ENCODE measurements at regions not wholly inside any gene's neighbourhood (a gene's known extent, or its start where the extent isn't known, plus 50 kb on each side); places are given as distances from the start of the nearest gene placed in this dataset.
"Not testable (repeated sequence)": the region's sequence is repeated elsewhere in the genome, so short reads cannot be mapped to it uniquely, and the experiment has no call there.

- not testable (repeated sequence) for DNase-seq
These were observed 102.6 kb upstream of the OTOS start for GRCh38 chr2:240243049-240243448.

GRCh38 chr2:240244543-240244942 lies 104.1 kb upstream of the OTOS start:
- DNase-seq, result no peak

- DNase-seq, result no peak
These were observed 104.7 kb upstream of the OTOS start for GRCh38 chr2:240245184-240245583.

- no peak for DNase-seq
These were observed 105.2 kb upstream of the OTOS start for GRCh38 chr2:240245706-240246105.

GRCh38 chr2:240246173-240246820 lies 105.8 kb upstream of the OTOS start:
- DNase-seq, result no peak

GRCh38 chr2:240247241-240247867 lies 106.9 kb upstream of the OTOS start:
- DNase-seq, result no peak

GRCh38 chr2:240247868-240248720 lies 107.6 kb upstream of the OTOS start:
- DNase-seq, result no peak

GRCh38 chr2:240248721-240249422 lies 108.4 kb upstream of the OTOS start:
- DNase-seq, result no peak

- no peak for DNase-seq
These were observed 109.1 kb upstream of the OTOS start for GRCh38 chr2:240249423-240250149.

- DNase-seq, result no peak
These were observed 109.9 kb upstream of the OTOS start for GRCh38 chr2:240250150-240250984.

- no peak for DNase-seq
These were observed 110.8 kb upstream of the OTOS start for GRCh38 chr2:240250985-240251847.

- no peak for DNase-seq
These were observed 111.4 kb upstream of the OTOS start for GRCh38 chr2:240251848-240252190.

- DNase-seq, result no peak
These were observed 111.9 kb upstream of the OTOS start for GRCh38 chr2:240252191-240252871.

GRCh38 chr2:240252872-240253511 lies 112.5 kb upstream of the OTOS start:
- no peak for DNase-seq

GRCh38 chr2:240253583-240254145 lies 113.2 kb upstream of the OTOS start:
- no peak for DNase-seq

GRCh38 chr2:240254337-240255164 lies 114.1 kb upstream of the OTOS start:
- DNase-seq, result no peak

GRCh38 chr2:240255165-240255491 lies 114.7 kb upstream of the OTOS start:
- no peak for DNase-seq

All from activated CD4-positive, alpha-beta T cell treated with anti-CD3 and anti-CD28 coated beads, Interleukin-2, amount 50 U/mL, for 4 hours (primary cell).